HepG2 (cell line): ENCODE measurements at regions not wholly inside any gene's neighbourhood (a gene's known extent, or its start where the extent isn't known, plus 50 kb on each side); places are given as distances from the start of the nearest gene placed in this dataset.

Source experiments
- ATAC-seq: fragments of 200-7000 bp; cut with Tn5 transposase; 3 replicates; pipeline ENCODE4 v1.9.1; 2020; ENCODE audit warnings: mild to moderate bottlenecking, moderate library complexity
- BruUV-seq: library from RNA; stranded (reverse); fragments of 400-500 nt; replicated peaks from 2 replicates; lab custom pipeline; 2021; lab: Mats Ljungman, UMichigan
- CTCF ChIA-PET: fragments of 300-600 bp; formaldehyde crosslinking; extraction: SDS; loops from one replicate; lab custom pipeline; 2021; ENCODE audit warnings: low total read pairs, inconsistent platforms, low intra/inter-chr PET ratio; lab: Yijun Ruan, JAX
- POLR2A ChIA-PET: fragments of 350-600 bp; sonication (Branson Sonifier 250); formaldehyde crosslinking; loops from one replicate; lab custom pipeline; 2020; ENCODE audit warnings: antibody characterized with exemption, inconsistent platforms; lab: Yijun Ruan, JAX
- DNase-seq: peaks from one replicate; pipeline ENCODE4 v3.0.0-alpha.2; 2015; ENCODE audit warnings: low spot score
- FAIRE-seq: peaks from 3 replicates; lab custom pipeline; 2011; peaks lifted over from hg19 to GRCh38; lab: Jason Lieb, UNC
- H2AFZ ChIP-seq: one replicate; pipeline ENCODE4 v1.6.1; 2011; ENCODE audit warnings: low read length, inconsistent platforms
- H3K27ac ChIP-seq: fragments of 300-600 bp; 3 replicates; pipeline ENCODE4 v1.8.0; 2011; ENCODE audit warnings: mixed run types, mild to moderate bottlenecking, mixed read lengths, low read length, inconsistent platforms; ENCODE audit not compliant: insufficient read depth; ENCODE audit errors: extremely low read length
- H3K27me3 ChIP-seq, 2 experiments: fragments of 200-600 bp in 1 of 2; 2 replicates in 1 of 2; 3 replicates in 1 of 2; pipeline versions ENCODE4 v1.6.0 to v1.8.0; 2011; ENCODE audit warnings: low read length in 2 of 2, mild to moderate bottlenecking in 2 of 2, moderate library complexity in 2 of 2, inconsistent platforms in 1 of 2; ENCODE audit not compliant: insufficient read depth in 2 of 2, control insufficient read depth in 1 of 2
- H3K36me3 ChIP-seq, 2 experiments: fragments of 200-600 bp in 1 of 2; replicated peaks in 1 of 2; 2 replicates in 1 of 2; 3 replicates in 1 of 2; pipeline versions ENCODE4 v1.5.1 to v1.8.0; 2011; ENCODE audit warnings: low read length in 2 of 2, inconsistent platforms in 1 of 2; ENCODE audit not compliant: insufficient read depth in 2 of 2, control insufficient read depth in 1 of 2
- H3K4me1 ChIP-seq: 2 replicates; pipeline ENCODE4 v1.5.1; 2012; ENCODE audit warnings: low read length, inconsistent platforms; ENCODE audit not compliant: insufficient read depth
- H3K4me2 ChIP-seq: 2 replicates; pipeline ENCODE4 v1.6.0; 2011; ENCODE audit warnings: low read depth, low read length, inconsistent platforms
- H3K4me3 ChIP-seq, 3 experiments: fragments of 200-600 bp in 1 of 3; sonication (generic), shearing (Covaris generic) in 1 of 3; replicated peaks in 1 of 3; 2 replicates each; pipeline ENCODE4 v1.5.1; 2011 to 2016; ENCODE audit warnings: low read length in 3 of 3, inconsistent platforms in 2 of 3, low read depth in 2 of 3, mild to moderate bottlenecking in 2 of 3, control low read depth in 1 of 3, mixed read lengths in 1 of 3; ENCODE audit not compliant: insufficient read depth in 1 of 3
- H3K79me2 ChIP-seq: one replicate; pipeline ENCODE4 v1.6.1; 2011; ENCODE audit warnings: low read length, inconsistent platforms; ENCODE audit not compliant: insufficient read depth
- H3K9ac ChIP-seq: 2 replicates; pipeline ENCODE4 v1.6.0; 2011; ENCODE audit warnings: mild to moderate bottlenecking, low read depth, low read length, inconsistent platforms; ENCODE audit not compliant: insufficient read depth
- H3K9me3 ChIP-seq: 2 replicates; pipeline ENCODE4 v1.5.1; 2012; ENCODE audit warnings: mild to moderate bottlenecking, low read length
- H4K20me1 ChIP-seq: 2 replicates; pipeline ENCODE4 v1.6.0; 2011; ENCODE audit warnings: inconsistent platforms, mild to moderate bottlenecking, low read length, moderate library complexity; ENCODE audit not compliant: insufficient read depth
- FOXA1 ChIP-seq, 2 experiments: fragments of 450-650 bp in 1 of 2; sonication (generic) in 1 of 2; formaldehyde crosslinking in 1 of 2; IDR thresholded peaks; 2 replicates each; pipeline versions ENCODE4 v1.4.0 to v1.6.1; 2016 to 2020; ENCODE audit warnings: missing genetic modification reagents in 1 of 2
- HOXD1 ChIP-seq: sonication (generic); formaldehyde crosslinking; IDR thresholded peaks from 2 replicates; pipeline ENCODE4 v1.5.0; 2020; ENCODE audit warnings: missing genetic modification reagents
- RFX1 ChIP-seq: fragments of 450-650 bp; IDR thresholded peaks from 2 replicates; pipeline ENCODE4 v1.6.1; 2017
- SPEN ChIP-seq: sonication (generic); formaldehyde crosslinking; IDR thresholded peaks from 2 replicates; pipeline ENCODE4 v1.5.1; 2020; ENCODE audit warnings: low read depth, mild to moderate bottlenecking, missing genetic modification reagents
- ZC3H13 ChIP-seq: sonication (generic); formaldehyde crosslinking; IDR thresholded peaks from 2 replicates; pipeline ENCODE4 v1.8.1; 2023; ENCODE audit warnings: mild to moderate bottlenecking, missing genetic modification reagents, moderate library complexity
- ZNF503 ChIP-seq: sonication (generic); formaldehyde crosslinking; IDR thresholded peaks from 2 replicates; pipeline ENCODE4 v1.4.0; 2020; ENCODE audit warnings: missing genetic modification reagents
- ZNF572 ChIP-seq: sonication (generic); formaldehyde crosslinking; IDR thresholded peaks from 2 replicates; pipeline ENCODE4 v1.5.1; 2020; ENCODE audit warnings: mild to moderate bottlenecking, missing genetic modification reagents
- ZNF629 ChIP-seq: sonication (generic); formaldehyde crosslinking; conservative IDR thresholded peaks from 2 replicates; pipeline ENCODE4 v1.5.0; 2020; ENCODE audit warnings: missing genetic modification reagents
- ZNF703 ChIP-seq: sonication (generic); formaldehyde crosslinking; IDR thresholded peaks from 2 replicates; pipeline ENCODE4 v1.5.1; 2020; ENCODE audit warnings: missing genetic modification reagents, mild to moderate bottlenecking, moderate library complexity, borderline replicate concordance
- ZNF816 ChIP-seq: sonication (generic); formaldehyde crosslinking; IDR thresholded peaks from 2 replicates; pipeline ENCODE4 v1.8.0; 2022; ENCODE audit warnings: missing genetic modification reagents, mild to moderate bottlenecking, borderline replicate concordance
- ZSCAN12 ChIP-seq: sonication (generic); formaldehyde crosslinking; IDR thresholded peaks from 2 replicates; pipeline ENCODE4 v1.9.0; 2021; ENCODE audit warnings: mild to moderate bottlenecking, missing genetic modification reagents
- WGBS: methylation state at CpG from one replicate; pipeline ENCODE4 v1.1.6; 2017; ENCODE audit warnings: low lambda C conversion rate; 5-methylcytosine and 5-hydroxymethylcytosine counted together
- in situ Hi-C: cut with HindIII; loops from 2 replicates; pipeline ENCODE4 v1.10.0; 2017; ENCODE audit warnings: low pct_unique_long_range_greater_than_20kb; ENCODE audit not compliant: extremely low pct_ligation_motif_present
- intact Hi-C: fragments of 100-400 bp; cut with micrococcal nuclease; formaldehyde crosslinking; loops from one replicate; pipeline ENCODE4 v1.10.0; 2022; ENCODE audit not compliant: unreplicated experiment

GRCh38 chr12:19003141-19003540 lies 126.4 kb upstream of the PLEKHA5 start (continued):
- no peak for TF ChIP-seq ZSCAN12 (CRISPR knock-in tag)
- no peak for TF ChIP-seq ZNF629 (CRISPR knock-in tag)
- no peak for TF ChIP-seq ZNF703 (CRISPR knock-in tag)
- TF ChIP-seq ZNF503 (CRISPR knock-in tag): no peak
- TF ChIP-seq ZC3H13 (CRISPR knock-in tag): no peak
- TF ChIP-seq ZNF816 (CRISPR knock-in tag): no peak

- in situ Hi-C loops: no loop called here
- no peaks in the 10 kb centered on the region for H3K36me3 ChIP-seq
- H3K9ac ChIP-seq: no peak overlapping the region
- POLR2A ChIA-PET: no interaction called here
- BruUV-seq: no TSS peak
- DNase-seq (no peak), FAIRE-seq (no peak), ATAC-seq (no peak)
- intact Hi-C loops: no loop called here
- CTCF ChIA-PET: no interaction called here
- no peak overlapping the region for H3K4me3 ChIP-seq
- no peaks in the 10 kb centered on the region for H3K9me3 ChIP-seq
- H3K79me2 ChIP-seq: no peaks in the 10 kb centered on the region
- no peak overlapping the region for H3K4me2 ChIP-seq
- H3K27me3 ChIP-seq: no peaks in the 10 kb centered on the region
- H4K20me1 ChIP-seq: no peaks in the 10 kb centered on the region
- no peak overlapping the region for H2AFZ ChIP-seq
- no peak overlapping the region for H3K27ac ChIP-seq
- TF ChIP-seq FOXA1 (IDR thresholded peaks at IDR 0.05): no peak
- no peak for TF ChIP-seq FOXA1 (CRISPR knock-in tag; IDR thresholded peaks at IDR 0.05)
- no peak for TF ChIP-seq HOXD1 (CRISPR knock-in tag)
- TF ChIP-seq RFX1: no peak
- no peak for TF ChIP-seq SPEN
- no peak for TF ChIP-seq ZNF572 (CRISPR knock-in tag)
- no peaks in the 10 kb centered on the region for H3K4me1 ChIP-seq
- WGBS: 35% methylated on average over 4 of the region's 4 CpGs
These were observed 125.4 kb upstream of the PLEKHA5 start for GRCh38 chr12:19003987-19004619.
